ENCODE measurements at regions not wholly inside any gene's neighbourhood (a gene's known extent, or its start where the extent isn't known, plus 50 kb on each side); places are given as distances from the start of the nearest gene placed in this dataset.

DNA sequence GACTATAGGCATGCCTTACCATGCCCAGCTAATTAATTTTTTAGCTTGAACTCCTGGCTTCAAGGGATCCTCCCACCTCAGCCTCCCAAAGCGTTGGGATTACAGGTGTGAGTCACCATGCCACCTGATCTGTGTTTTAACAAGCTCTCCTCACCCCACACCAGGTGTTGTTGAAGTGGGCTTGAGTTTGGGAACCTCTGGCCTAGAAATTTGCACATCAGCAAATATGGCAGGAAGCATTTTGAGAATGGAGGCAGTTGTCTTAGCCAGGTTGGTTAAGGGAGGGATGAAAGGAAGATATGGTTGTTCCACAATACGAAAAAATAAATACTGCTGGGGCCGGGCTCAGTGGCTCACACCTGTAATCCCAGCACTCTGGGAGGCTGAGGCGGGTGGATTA, 433.1 kb downstream of the TYW1 start:
- H3K4me1 ChIP-seq (ENCODE audit: control insufficient read depth, insufficient read depth, low read length), result no peaks in the 10 kb centered on the region
- TF ChIP-seq, protein P1, sequence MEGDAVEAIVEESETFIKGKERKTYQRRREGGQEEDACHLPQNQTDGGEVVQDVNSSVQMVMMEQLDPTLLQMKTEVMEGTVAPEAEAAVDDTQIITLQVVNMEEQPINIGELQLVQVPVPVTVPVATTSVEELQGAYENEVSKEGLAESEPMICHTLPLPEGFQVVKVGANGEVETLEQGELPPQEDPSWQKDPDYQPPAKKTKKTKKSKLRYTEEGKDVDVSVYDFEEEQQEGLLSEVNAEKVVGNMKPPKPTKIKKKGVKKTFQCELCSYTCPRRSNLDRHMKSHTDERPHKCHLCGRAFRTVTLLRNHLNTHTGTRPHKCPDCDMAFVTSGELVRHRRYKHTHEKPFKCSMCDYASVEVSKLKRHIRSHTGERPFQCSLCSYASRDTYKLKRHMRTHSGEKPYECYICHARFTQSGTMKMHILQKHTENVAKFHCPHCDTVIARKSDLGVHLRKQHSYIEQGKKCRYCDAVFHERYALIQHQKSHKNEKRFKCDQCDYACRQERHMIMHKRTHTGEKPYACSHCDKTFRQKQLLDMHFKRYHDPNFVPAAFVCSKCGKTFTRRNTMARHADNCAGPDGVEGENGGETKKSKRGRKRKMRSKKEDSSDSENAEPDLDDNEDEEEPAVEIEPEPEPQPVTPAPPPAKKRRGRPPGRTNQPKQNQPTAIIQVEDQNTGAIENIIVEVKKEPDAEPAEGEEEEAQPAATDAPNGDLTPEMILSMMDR (IDR thresholded peaks at IDR 0.05), result no peak
- H3K27me3 Mint-ChIP-seq (ENCODE audit: low read depth in 2 of 2), result no peaks in the 10 kb centered on the region
- peaks cover 2 to 6% of the 10 kb centered on the region in 2 donors for H3K9me3 Mint-ChIP-seq
- no peaks in the 10 kb centered on the region for H3K9me3 ChIP-seq (ENCODE audit: control insufficient read depth, insufficient read depth, low read length)
- ATAC-seq, result no peak
- H3K36me3 Mint-ChIP-seq, result no peaks in the 10 kb centered on the region
- H3K27ac ChIP-seq (ENCODE audit: low read length), result no peak overlapping the region
- no peaks in the 10 kb centered on the region for H3K36me3 ChIP-seq (ENCODE audit: control insufficient read depth, insufficient read depth, low read length)
- no peak overlapping the region for H3K4me3 ChIP-seq (ENCODE audit: low read length)
- no peak overlapping the region for H3K27ac Mint-ChIP-seq
- intact Hi-C loops (cut with micrococcal nuclease), result no loop called here
- H3K4me1 Mint-ChIP-seq, result no peaks in the 10 kb centered on the region
- no peaks in the 10 kb centered on the region for H3K27me3 ChIP-seq (ENCODE audit: control insufficient read depth, insufficient read depth, low read length)
- WGBS (ENCODE audit: insufficient coverage), result 86% methylated on average over 4 of the region's 4 CpGs
- DNase-seq, result no peak
- H3K4me3 Mint-ChIP-seq, result no peak overlapping the region

DNA sequence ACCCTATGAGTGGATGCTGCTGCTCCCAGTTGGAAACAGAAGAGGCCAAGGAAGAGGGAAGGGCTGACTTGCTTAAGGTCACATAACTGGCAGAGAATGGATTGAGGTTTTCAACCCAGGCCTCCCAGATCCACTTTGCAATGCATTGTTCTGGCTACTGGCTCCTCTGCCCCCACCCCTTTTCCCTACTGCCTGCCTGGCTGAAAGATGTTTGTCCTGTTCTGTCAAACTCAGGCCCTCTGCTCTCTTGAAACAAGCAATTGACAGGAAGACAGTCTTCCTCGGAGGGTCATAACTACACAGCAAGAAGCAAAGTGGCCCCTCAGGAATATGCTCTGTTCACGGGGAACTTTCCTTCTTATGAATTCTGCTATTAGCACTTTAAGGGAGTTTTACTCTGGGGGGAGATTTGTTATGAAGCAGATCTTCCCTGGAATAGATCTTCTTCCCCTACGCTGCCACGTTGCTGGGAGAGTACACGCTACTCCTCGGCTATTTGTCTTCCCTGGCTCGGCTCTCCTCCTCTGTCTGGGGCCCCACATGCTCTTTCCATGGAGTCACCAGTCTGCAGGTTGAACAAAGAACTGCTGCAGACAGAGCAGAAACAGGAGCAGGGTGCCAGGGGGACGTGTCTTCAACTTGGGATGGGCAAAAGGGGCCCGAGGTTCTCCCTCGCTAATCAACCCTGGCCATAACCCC, 436.1 kb downstream of the TYW1 start:
- H3K27ac Mint-ChIP-seq, result no peak overlapping the region
- peaks cover 4 to 6% of the 10 kb centered on the region in 2 donors for H3K9me3 Mint-ChIP-seq
- H3K4me1 ChIP-seq (ENCODE audit: control insufficient read depth, insufficient read depth, low read length), result no peaks in the 10 kb centered on the region
- intact Hi-C loops (cut with micrococcal nuclease), result no loop called here
- no peaks in the 10 kb centered on the region for H3K36me3 Mint-ChIP-seq
- ATAC-seq (no peak), DNase-seq (no peak)
- peaks cover 3% of the 10 kb centered on the region for H3K9me3 ChIP-seq (ENCODE audit: control insufficient read depth, insufficient read depth, low read length)
- no peak overlapping the region for H3K27ac ChIP-seq (ENCODE audit: low read length)
- 80% methylated on average over 7 of the region's 10 CpGs for WGBS (ENCODE audit: insufficient coverage)
- H3K27me3 Mint-ChIP-seq (ENCODE audit: low read depth in 2 of 2), result no peaks in the 10 kb centered on the region
- H3K4me3 Mint-ChIP-seq, result no peak overlapping the region
- no peaks in the 10 kb centered on the region for H3K27me3 ChIP-seq (ENCODE audit: control insufficient read depth, insufficient read depth, low read length)
- no peaks in the 10 kb centered on the region for H3K36me3 ChIP-seq (ENCODE audit: control insufficient read depth, insufficient read depth, low read length)
- no peak overlapping the region for H3K4me3 ChIP-seq (ENCODE audit: low read length)
- H3K4me1 Mint-ChIP-seq, result no peaks in the 10 kb centered on the region
- TF ChIP-seq, protein P1 (IDR thresholded peaks at IDR 0.05), result no peak

DNA sequence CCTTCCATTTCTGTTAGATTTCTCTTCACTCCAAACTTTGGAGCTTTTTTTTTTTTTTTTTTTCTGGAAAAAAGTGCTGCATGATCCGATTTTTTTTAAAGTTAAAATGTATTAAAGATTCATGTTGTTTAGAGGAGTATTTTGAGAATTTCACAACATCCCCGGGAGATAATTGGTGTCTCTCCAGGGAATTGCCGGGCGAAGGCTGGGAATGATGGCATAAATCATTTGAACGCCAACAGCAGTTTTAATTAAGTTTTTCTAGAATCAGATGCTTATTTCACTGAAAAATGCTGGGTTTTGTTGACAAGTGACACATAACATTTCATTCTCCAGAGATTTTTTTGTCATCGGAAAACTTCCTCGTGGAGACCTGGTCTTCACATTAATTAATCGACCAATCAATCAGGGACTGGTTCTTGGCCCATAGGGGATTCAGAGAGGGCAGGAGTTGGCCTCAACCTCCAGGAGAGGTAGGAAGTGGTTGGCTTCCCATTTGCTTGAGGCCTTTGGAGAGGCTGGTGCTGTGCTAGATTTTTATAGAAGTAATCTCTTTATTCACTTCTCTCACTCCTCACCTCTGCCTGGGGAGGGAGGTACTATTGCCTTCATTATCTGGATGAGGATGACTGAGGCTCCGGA, 439.4 kb downstream of the TYW1 start:
- TF ChIP-seq, protein P1 (IDR thresholded peaks at IDR 0.05), result no peak
- Histone ChIP-seq H3K27me3 (ENCODE audit: control insufficient read depth, insufficient read depth, low read length) (no peaks in the 10 kb centered on the region), H3K4me1 (ENCODE audit: control insufficient read depth, insufficient read depth, low read length) (no peaks in the 10 kb centered on the region), H3K9me3 (ENCODE audit: control insufficient read depth, insufficient read depth, low read length) (peaks cover 8% of the 10 kb centered on the region), H3K27ac (ENCODE audit: low read length) (no peak overlapping the region), H3K36me3 (ENCODE audit: control insufficient read depth, insufficient read depth, low read length) (no peaks in the 10 kb centered on the region), H3K4me3 (ENCODE audit: low read length) (no peak overlapping the region)
- Mint-ChIP-seq H3K27ac (no peak overlapping the region), H3K27me3 (ENCODE audit: low read depth in 2 of 2) (no peaks in the 10 kb centered on the region), H3K4me3 (no peak overlapping the region), H3K36me3 (no peaks in the 10 kb centered on the region), H3K9me3 (peaks cover 4 to 6% of the 10 kb centered on the region in 2 donors), H3K4me1 (no peaks in the 10 kb centered on the region)
- DNase-seq (no peak), ATAC-seq (no peak)
- intact Hi-C loops (cut with micrococcal nuclease), result no loop called here
- 93% methylated on average over 9 of the region's 9 CpGs for WGBS (ENCODE audit: insufficient coverage)

All from natural killer cell (primary cell).